ENCODE measurements at regions not wholly inside any gene's neighbourhood (a gene's known extent, or its start where the extent isn't known, plus 50 kb on each side); places are given as distances from the start of the nearest gene placed in this dataset.

DNA sequence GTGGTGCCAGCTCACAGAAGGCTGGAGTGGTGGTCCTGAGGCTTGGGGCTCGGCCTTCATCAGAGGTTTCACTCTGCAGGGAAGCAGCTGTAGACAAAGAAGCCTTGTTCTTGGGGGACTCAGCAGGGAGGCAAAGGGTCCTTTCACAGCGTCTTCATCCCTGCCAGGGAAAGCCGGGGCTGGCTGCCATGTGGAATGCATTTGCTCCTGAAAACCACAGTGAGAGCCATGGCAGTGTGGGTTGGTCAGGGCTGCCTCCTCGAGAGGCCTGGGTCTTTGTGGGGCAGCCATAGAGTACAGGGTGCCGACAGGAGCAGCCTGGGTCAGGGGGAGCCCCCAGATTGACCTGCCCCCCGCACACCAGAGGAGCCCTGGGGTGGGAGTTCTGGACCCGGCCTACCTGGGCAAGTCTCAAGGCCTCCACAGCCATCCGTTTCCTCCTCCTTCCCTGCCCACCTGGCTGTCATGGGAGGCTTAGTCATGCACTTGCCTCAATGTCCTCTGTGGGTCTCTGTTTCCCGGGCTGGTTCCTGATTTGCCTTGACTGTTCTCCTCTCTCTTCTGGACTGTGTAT is 144.0 kb downstream of the CDC5L start:
- no peak for DNase-seq (ENCODE audit: low spot score)

DNA sequence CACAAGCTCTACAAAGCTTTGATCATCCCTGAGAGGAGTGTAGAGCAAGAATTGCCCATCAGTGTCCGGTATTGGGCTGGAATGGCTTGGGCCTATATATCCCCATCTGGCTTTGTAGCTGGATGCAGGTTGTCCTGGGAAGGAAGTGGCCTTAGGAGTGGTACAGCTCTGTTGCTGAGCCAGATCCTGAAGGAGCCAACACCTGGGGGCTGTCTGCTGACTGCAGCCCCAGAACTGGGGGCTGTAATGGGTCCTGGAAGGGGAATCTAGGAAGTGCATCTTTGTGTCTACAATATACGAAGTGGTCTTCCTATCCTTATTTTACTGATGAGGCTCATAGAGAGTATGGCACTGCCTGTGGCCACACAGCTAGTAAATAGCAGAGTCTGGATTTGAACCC is 145.9 kb downstream of the CDC5L start:
- DNase-seq (ENCODE audit: low spot score), result no peak

GRCh38 chr6:44534291-44534690 is 146.8 kb downstream of the CDC5L start:
- DNase-seq (ENCODE audit: low spot score), result no peak

DNA sequence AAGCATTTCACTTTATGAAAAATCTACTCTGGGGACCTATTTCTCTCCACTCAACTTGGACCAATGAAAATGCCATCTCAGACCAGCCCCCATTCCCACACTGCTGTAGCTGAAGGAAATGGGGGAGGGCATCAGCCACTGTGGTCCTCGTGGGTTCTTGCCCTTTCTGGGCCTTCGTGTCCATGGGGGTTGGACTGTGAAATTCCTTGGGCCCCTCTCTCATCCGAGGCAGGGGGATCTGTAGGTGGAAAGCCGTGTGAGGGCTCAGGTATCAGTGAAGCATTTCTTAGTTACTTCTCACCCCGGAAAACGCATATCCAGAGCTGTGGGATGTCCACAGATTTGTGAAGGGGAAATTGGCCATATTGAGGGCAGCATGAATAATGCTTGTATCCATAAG is 147.9 kb downstream of the CDC5L start:
- DNase-seq (ENCODE audit: low spot score), result no peak

- no peak for DNase-seq (ENCODE audit: low spot score)
Measured at GRCh38 chr6:44535967-44536366, 148.5 kb downstream of the CDC5L start.

GRCh38 chr6:44537306-44538049 is 150.0 kb downstream of the CDC5L start:
- no peak for DNase-seq (ENCODE audit: low spot score)

GRCh38 chr6:44538131-44538806 is 150.8 kb downstream of the CDC5L start:
- DNase-seq (ENCODE audit: low spot score), result no peak

- DNase-seq (ENCODE audit: low spot score), result no peak
Measured at GRCh38 chr6:44538807-44539201, 151.3 kb downstream of the CDC5L start.

DNA sequence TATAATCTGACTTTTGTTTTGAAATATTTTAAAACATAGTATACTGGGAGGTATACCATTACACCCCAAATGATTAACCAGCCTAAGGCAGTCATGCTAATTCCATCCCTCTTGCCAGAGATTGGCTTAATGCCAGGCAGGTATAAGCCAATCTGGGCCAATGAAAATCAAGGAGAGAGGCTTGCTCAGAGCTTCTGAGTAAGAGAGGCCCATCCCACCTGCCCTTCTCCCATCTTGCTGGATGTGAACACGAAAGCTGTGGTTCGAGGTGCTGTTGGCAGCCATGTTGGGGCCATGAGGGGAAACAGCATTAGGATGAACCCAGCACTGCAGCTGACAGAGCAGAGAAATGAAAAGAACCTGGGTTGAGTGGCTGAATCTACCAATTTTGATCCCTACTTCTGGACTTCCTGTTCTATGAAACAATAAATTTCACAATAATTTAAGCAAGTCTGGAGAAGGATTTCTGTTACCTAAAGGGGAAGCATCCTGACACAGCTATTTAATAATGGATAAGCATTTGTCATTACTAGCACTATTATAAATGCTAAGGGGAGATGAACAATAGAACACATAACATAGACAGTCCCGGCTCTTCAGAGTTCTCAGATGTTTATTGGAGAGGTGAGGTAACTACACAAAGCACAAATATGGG is 152.3 kb downstream of the CDC5L start:
- no peak for DNase-seq (ENCODE audit: low spot score)

- no peak for DNase-seq (ENCODE audit: low spot score)
Measured at GRCh38 chr6:44540881-44541280, 153.4 kb downstream of the CDC5L start.

DNA sequence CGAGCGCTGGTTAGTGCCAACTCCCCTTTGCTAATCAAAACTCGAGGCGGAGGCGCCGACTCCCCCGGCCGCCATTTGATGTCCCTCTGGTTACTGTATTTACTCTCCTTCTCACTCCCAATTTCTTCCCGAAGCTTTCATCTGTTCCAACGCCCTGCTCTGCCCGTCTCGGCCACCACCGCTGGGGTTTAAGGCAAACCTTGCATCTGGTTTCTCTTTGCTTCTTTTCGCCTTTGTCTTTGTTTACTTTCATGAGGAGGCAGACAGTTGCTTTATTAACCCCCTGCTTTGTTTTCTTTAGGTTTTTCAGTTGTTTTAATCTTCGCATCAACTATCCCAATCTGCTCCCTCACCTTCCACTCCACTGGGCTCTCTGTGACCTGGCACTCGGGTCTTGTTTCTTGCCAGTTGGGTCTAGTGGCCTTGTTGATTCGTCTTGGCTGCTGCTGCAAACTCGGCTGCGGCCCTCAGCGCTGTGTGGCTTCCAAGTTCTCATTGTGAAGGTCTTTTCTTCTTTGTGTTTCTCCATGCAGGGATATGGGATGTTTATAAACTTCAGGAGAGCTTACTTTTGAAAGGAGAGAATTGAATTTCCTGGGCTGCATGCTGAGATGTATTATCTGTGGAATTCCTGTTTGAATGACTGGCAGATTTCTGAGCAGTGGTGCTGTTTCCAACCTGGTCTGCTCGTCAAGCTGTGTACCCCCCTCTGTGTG is 155.1 kb downstream of the CDC5L start:
- no peak for DNase-seq (ENCODE audit: low spot score)

GRCh38 chr6:44543664-44544063 is 156.2 kb downstream of the CDC5L start:
- no peak for DNase-seq (ENCODE audit: low spot score)

GRCh38 chr6:44545224-44545623 is 157.7 kb downstream of the CDC5L start:
- no peak for DNase-seq (ENCODE audit: low spot score)

GRCh38 chr6:44548319-44548718 is 160.8 kb downstream of the CDC5L start:
- no peak for DNase-seq (ENCODE audit: low spot score)

DNA sequence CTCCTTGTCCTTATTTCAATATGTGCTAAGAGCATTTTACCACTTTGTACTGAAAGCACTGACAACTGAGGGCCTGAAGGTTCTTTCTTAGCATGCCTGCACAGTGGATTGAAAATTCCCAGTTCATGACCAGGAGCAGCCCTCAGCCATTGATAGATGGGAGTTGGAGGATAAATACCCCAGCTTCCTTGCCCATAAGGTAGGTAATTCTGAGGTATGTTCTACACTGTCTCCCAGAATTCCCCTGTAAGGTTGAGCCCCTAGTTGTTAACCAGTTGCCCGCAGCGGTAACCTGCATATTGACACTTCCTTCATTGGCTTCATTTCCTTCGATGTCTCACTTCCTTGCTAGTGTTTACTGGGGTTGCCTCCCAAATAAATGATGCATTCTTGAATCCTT is 162.0 kb downstream of the CDC5L start:
- no peak for DNase-seq (ENCODE audit: low spot score)

- DNase-seq (ENCODE audit: low spot score), result no peak
Measured at GRCh38 chr6:44554194-44554593, 166.7 kb downstream of the CDC5L start.

DNA sequence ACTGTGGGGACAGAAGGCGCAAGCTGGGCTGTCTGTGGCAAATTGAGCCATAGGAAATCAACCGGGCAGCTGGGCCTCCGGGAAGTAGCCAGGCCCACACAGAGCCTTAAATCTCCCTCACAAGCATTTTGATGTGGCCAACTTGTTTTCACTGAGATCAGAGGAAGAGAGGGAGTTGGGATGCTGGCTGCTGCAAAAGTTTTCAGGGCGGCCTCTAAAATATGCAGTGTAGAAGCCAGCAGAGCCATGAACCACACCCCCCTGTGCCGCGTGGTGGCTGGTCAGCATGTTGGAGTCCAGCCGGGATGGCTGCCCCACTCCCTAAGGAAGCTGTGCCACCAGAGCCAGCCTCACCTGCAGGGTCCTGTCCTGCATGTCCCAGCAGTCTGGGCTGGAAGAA is 167.4 kb downstream of the CDC5L start:
- no peak for DNase-seq (ENCODE audit: low spot score)

DNA sequence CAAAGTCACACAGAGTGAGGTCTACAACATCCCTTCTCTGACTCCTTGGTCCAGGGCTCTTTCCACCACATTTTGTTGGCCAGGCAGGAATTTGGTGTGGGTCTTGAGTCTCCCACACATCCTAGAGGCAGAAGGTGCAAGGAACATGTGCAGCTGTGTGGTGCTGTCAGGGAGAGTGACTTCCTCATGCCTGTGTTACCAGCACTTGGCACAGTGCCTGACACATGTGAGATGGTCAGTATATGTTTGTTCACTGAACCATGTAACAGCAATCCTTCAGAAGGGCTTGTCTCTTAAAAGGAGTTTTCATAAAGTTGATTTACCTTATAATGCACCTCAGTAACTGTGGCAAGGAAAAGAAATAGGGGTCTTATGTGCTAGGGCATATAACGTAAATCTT is 168.5 kb downstream of the CDC5L start:
- peak; percentile 79 for DNase-seq (ENCODE audit: low spot score)

- peak; percentile 41 for DNase-seq (ENCODE audit: low spot score)
Measured at GRCh38 chr6:44558024-44558831, 170.7 kb downstream of the CDC5L start.

DNA sequence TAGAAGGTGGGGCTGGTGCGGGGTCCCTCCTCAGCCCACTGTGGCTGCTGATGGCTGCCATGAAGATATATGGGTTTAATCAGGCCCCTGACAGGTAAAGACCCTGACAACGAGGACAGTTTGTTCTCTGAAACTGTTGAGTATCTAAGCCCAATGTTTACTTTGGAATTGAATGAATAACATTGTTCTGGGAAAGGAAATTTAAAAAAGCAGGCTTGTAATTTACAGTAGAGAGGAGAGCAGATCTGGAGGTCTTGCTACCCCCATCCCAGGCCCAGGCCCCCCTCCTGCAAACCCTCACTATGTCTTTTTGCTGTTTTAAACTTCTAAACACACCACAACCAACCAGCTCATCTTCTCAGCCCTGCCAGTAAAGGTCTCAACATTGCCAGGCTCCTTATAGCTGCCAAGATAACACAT is 171.3 kb downstream of the CDC5L start:
- no peak for DNase-seq (ENCODE audit: low spot score)

- no peak for DNase-seq (ENCODE audit: low spot score)
Measured at GRCh38 chr6:44559486-44560270, 172.2 kb downstream of the CDC5L start.
